Panc1 (cell line): ENCODE measurements at regions not wholly inside any gene's neighbourhood (a gene's known extent, or its start where the extent isn't known, plus 50 kb on each side); places are given as distances from the start of the nearest gene placed in this dataset.

Experiments used
- ATAC-seq: fragments of 200-7000 bp; cut with Tn5 transposase; 2 replicates; pipeline ENCODE4 v1.9.1; 2020; ENCODE audit warnings: mild to moderate bottlenecking, moderate library complexity
- BruUV-seq: library from RNA; stranded (reverse); fragments of 400-500 nt; replicated peaks from 2 replicates; lab custom pipeline; 2021; lab: Mats Ljungman, UMichigan
- CTCF ChIA-PET: fragments of 300-600 bp; sonication (Branson Sonifier 250); formaldehyde crosslinking; loops from one replicate; lab custom pipeline; 2022; ENCODE audit warnings: antibody characterized with exemption; lab: Charles Lee
- POLR2A ChIA-PET: fragments of 300-600 bp; sonication (Branson Sonifier 250); formaldehyde crosslinking; loops from one replicate; lab custom pipeline; 2022; ENCODE audit warnings: antibody characterized with exemption; lab: Charles Lee
- DNase-seq: peaks from one replicate; pipeline ENCODE4 v3.0.0-alpha.2; 2010; ENCODE audit warnings: low read depth, low spot score
- H3K27ac ChIP-seq: 2 replicates; pipeline ENCODE4 v1.5.1; 2011; ENCODE audit warnings: mild to moderate bottlenecking, low read length, inconsistent platforms
- H3K27me3 ChIP-seq: fragments of 200-500 bp; sonication (Bioruptor generic); 2 replicates; pipeline ENCODE4 v1.6.0; 2014; ENCODE audit warnings: low read length, inconsistent platforms; ENCODE audit not compliant: control insufficient read depth, insufficient read depth
- H3K36me3 ChIP-seq: fragments of 200-500 bp; sonication (Bioruptor generic); 2 replicates; pipeline ENCODE4 v1.5.1; 2014; ENCODE audit warnings: inconsistent platforms, mild to moderate bottlenecking, low read length, moderate library complexity; ENCODE audit not compliant: control insufficient read depth, insufficient read depth
- H3K4me1 ChIP-seq: 2 replicates; pipeline ENCODE4 v1.5.1; 2011; ENCODE audit warnings: inconsistent platforms, mild to moderate bottlenecking, low read length, moderate library complexity; ENCODE audit not compliant: control insufficient read depth, insufficient read depth
- H3K4me3 ChIP-seq, 2 experiments: 2 replicates each; pipeline ENCODE4 v1.5.1; 2011 to 2012; ENCODE audit warnings: low read depth in 2 of 2, low read length in 2 of 2, mild to moderate bottlenecking in 2 of 2, inconsistent platforms in 1 of 2, moderate library complexity in 1 of 2
- H3K9me3 ChIP-seq: fragments of 200-500 bp; sonication (Bioruptor generic); 2 replicates; pipeline ENCODE4 v1.5.1; 2014; ENCODE audit warnings: low read depth, mild to moderate bottlenecking, inconsistent platforms, low read length, moderate library complexity; ENCODE audit not compliant: control insufficient read depth, insufficient read depth
- POLR2AphosphoS5 ChIP-seq: IDR thresholded peaks from 2 replicates; pipeline ENCODE4 v1.6.1; 2012; ENCODE audit warnings: mild to moderate bottlenecking, low read depth, low read length, moderate library complexity
- SIN3A ChIP-seq: IDR thresholded peaks from 2 replicates; pipeline ENCODE4 v1.6.1; 2012; ENCODE audit warnings: low read depth, mild to moderate bottlenecking, low read length, moderate library complexity, borderline replicate concordance; ENCODE audit not compliant: insufficient read depth
- TCF7L2 ChIP-seq: IDR thresholded peaks from 2 replicates; pipeline ENCODE4 v1.6.1; 2011; ENCODE audit warnings: mild to moderate bottlenecking, low read depth, low read length, inconsistent platforms
- in situ Hi-C: cut with HindIII; loops from 2 replicates; pipeline ENCODE4 v1.10.0; 2016; ENCODE audit warnings: low sequenced_read_pairs, low pct_unique_long_range_greater_than_20kb
- intact Hi-C: fragments of 100-400 bp; cut with micrococcal nuclease; formaldehyde crosslinking; loops from one replicate; pipeline ENCODE4 v1.10.0; 2022; ENCODE audit not compliant: unreplicated experiment
- TF ChIP-seq, protein P1 (sequence below): fragments of 450-650 bp; IDR thresholded peaks from 2 replicates; pipeline ENCODE4 v1.5.1; 2017; ENCODE audit warnings: mild to moderate bottlenecking
- TF ChIP-seq, protein P2 (sequence below), 2 experiments: IDR thresholded peaks; 2 replicates each; pipeline ENCODE4 v1.6.1; 2011 to 2012; ENCODE audit warnings: low read depth in 2 of 2, control low read depth in 1 of 2, low read length in 1 of 2, mild to moderate bottlenecking in 1 of 2, moderate library complexity in 1 of 2; ENCODE audit not compliant: insufficient read depth in 1 of 2

DNA sequence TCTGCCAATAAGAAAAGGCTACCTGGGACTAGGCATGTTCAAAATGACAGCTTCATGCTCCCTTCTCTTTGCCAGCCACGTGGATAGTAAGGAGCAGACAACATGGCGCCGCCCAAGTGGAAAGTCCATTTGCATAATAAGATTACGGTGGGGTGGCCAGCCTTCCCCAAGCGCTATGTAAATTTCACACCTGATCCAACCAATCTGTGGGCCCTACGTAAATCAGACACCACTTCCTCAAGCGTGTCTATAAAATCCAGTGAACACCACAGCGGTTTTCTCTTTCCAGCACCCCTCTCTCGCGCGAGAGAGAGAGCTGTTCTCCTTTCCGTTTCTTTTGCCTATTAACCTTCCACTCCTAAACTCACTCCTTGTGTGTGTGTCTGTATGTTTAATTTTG is 140.3 kb upstream of the ERCC4 start:
- no peak overlapping the region for H3K27ac ChIP-seq
- BruUV-seq, result no TSS peak
- no peak overlapping the region for H3K4me3 ChIP-seq
- intact Hi-C loops (no loop called here), in situ Hi-C loops (no loop called here)
- ATAC-seq (no peak), DNase-seq (no peak)
- ChIA-PET POLR2A (no interaction called here), CTCF (no interaction called here)
- TF ChIP-seq TCF7L2, result no peak
- TF ChIP-seq, protein P1, sequence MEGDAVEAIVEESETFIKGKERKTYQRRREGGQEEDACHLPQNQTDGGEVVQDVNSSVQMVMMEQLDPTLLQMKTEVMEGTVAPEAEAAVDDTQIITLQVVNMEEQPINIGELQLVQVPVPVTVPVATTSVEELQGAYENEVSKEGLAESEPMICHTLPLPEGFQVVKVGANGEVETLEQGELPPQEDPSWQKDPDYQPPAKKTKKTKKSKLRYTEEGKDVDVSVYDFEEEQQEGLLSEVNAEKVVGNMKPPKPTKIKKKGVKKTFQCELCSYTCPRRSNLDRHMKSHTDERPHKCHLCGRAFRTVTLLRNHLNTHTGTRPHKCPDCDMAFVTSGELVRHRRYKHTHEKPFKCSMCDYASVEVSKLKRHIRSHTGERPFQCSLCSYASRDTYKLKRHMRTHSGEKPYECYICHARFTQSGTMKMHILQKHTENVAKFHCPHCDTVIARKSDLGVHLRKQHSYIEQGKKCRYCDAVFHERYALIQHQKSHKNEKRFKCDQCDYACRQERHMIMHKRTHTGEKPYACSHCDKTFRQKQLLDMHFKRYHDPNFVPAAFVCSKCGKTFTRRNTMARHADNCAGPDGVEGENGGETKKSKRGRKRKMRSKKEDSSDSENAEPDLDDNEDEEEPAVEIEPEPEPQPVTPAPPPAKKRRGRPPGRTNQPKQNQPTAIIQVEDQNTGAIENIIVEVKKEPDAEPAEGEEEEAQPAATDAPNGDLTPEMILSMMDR, result no peak
- H3K36me3 ChIP-seq, result no peaks in the 10 kb centered on the region
- peaks cover 2% of the 10 kb centered on the region; the same call in 1 of the 2 replicates for H3K27me3 ChIP-seq
- no peaks in the 10 kb centered on the region for H3K4me1 ChIP-seq
- H3K9me3 ChIP-seq, result no peaks in the 10 kb centered on the region

DNA sequence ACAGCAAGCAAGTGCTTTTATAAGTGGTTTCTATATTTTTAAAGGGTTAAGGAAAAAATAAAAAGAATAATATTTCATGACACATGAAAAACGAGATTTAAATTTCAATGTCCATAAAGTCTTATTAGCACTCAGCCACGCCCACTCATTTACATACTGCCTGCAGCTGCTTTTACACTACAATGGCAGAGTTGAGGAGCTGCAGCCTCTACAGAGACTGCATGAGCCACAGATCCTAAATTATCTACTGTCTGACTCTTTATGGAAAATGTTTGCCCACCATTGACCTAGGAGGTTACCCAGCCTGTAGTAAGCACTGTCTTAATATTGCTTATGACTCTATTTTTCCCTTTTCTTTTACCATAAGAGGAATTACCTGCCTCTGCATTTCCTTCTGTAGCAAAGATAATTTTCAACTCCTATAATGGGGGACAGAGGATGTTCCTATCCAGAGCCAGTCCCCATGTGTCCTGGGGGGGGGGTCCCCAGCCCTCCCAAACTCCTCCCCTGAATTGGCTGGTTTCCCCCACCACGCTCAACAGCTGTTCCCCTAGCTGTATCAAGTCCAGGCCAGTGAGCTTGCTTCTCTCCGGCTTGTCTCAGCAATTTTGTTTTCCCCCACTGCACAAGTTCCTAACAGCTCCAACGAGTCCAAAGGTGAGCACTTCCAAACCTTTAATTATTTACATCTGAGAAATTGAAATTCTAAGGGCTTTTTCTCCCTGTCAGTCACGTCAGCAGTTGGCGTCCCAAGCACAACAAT is 139.4 kb upstream of the ERCC4 start:
- Histone ChIP-seq H3K4me1 (no peaks in the 10 kb centered on the region), H3K9me3 (no peaks in the 10 kb centered on the region), H3K4me3 (no peak overlapping the region), H3K36me3 (no peaks in the 10 kb centered on the region), H3K27ac (no peak overlapping the region), H3K27me3 (no peaks in the 10 kb centered on the region)
- in situ Hi-C loops (no loop called here), intact Hi-C loops (no loop called here)
- TF ChIP-seq, protein P1, result no peak
- TF ChIP-seq SIN3A (no peak), TCF7L2 (no peak), POLR2AphosphoS5 (no peak)
- TF ChIP-seq, protein P2, sequence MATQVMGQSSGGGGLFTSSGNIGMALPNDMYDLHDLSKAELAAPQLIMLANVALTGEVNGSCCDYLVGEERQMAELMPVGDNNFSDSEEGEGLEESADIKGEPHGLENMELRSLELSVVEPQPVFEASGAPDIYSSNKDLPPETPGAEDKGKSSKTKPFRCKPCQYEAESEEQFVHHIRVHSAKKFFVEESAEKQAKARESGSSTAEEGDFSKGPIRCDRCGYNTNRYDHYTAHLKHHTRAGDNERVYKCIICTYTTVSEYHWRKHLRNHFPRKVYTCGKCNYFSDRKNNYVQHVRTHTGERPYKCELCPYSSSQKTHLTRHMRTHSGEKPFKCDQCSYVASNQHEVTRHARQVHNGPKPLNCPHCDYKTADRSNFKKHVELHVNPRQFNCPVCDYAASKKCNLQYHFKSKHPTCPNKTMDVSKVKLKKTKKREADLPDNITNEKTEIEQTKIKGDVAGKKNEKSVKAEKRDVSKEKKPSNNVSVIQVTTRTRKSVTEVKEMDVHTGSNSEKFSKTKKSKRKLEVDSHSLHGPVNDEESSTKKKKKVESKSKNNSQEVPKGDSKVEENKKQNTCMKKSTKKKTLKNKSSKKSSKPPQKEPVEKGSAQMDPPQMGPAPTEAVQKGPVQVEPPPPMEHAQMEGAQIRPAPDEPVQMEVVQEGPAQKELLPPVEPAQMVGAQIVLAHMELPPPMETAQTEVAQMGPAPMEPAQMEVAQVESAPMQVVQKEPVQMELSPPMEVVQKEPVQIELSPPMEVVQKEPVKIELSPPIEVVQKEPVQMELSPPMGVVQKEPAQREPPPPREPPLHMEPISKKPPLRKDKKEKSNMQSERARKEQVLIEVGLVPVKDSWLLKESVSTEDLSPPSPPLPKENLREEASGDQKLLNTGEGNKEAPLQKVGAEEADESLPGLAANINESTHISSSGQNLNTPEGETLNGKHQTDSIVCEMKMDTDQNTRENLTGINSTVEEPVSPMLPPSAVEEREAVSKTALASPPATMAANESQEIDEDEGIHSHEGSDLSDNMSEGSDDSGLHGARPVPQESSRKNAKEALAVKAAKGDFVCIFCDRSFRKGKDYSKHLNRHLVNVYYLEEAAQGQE (IDR thresholded peaks at IDR 0.05; ENCODE audit: insufficient read depth in 1 of 2, low read depth in 2 of 2, low read length in 1 of 2), result no peak
- ATAC-seq, result no peak
- ChIA-PET POLR2A (no interaction called here), CTCF (no interaction called here)
- BruUV-seq, result no TSS peak
- no peak for DNase-seq
